Hematopoietic multipotent progenitor cell treated with erythropoietin and hydrocortisone succinate and interleukin-3 and kit ligand, for 4 days (in vitro differentiated cells): ENCODE measurements at regions not wholly inside any gene's neighbourhood (a gene's known extent, or its start where the extent isn't known, plus 50 kb on each side); places are given as distances from the start of the nearest gene placed in this dataset.

ENCODE experiments used
- DNase-seq: peaks from one replicate; pipeline ENCODE4 v3.0.0-alpha.2; 2015

GRCh38 chr2:200054681-200055468, 99.5 kb downstream of the MAIP1 start:
- DNase-seq: no peak

DNA sequence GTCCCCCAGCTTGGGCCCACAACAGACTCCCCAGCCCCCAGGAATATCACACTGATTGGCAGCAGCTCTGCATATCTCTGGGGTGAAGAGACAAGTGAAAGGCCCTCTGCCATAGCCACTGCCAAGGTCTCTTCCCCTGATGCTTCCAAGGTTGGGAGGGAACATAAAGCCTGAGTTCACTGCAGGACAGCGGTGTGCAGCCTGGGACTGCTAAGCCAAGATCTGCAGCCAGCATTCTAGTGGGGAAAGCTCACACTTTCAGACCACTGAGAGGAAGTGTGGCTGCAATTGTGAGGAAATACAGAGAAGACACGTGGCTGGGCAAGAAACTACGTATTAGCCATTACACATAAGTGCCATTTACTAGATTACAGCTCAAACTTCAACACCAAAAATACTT, 100.7 kb downstream of the MAIP1 start:
- peak; percentile 10 for DNase-seq

- DNase-seq: no peak
Observed at GRCh38 chr2:200063155-200063554, 107.8 kb downstream of the MAIP1 start.

GRCh38 chr2:200064879-200065278, 109.5 kb downstream of the MAIP1 start:
- no peak for DNase-seq

DNA sequence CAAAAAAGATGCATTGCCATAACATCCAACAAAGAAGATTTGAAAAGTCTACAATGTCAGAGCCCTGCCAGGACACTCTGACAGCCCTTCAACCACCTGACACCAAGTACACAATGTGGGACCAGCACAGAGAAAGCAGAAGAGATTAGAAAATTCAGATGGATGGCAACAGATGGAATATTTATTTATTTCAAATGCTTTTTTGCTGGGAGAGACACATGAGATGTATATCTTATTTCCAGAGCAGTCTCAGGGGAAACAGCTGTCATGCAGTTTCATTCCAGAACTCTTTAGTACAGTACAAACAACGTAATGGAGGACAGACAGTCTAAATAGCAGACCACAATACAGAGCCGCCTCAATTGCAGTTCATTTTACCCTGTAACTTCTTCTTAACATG, 110.1 kb downstream of the MAIP1 start:
- DNase-seq: no peak

GRCh38 chr2:200066417-200066816, 111.0 kb downstream of the MAIP1 start:
- DNase-seq: no peak

DNA sequence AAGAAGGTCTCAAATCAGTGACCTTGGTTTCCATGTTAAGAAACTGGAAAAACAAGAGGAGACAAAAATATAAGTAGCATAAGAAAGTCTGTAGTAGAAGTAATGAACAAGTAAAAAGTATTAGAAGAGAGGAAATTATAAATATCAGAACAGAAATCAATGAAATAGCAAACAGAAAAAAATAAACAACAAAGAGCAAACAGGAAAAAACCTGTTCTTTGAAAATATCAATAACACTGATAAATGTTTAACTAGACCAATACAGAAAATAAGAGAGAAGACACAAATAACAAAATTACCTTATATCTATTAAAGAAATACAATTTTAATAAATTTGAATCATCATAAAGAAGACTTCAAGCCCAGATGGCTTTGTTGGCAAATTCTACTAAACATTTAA, 113.3 kb downstream of the MAIP1 start:
- no peak for DNase-seq

DNA sequence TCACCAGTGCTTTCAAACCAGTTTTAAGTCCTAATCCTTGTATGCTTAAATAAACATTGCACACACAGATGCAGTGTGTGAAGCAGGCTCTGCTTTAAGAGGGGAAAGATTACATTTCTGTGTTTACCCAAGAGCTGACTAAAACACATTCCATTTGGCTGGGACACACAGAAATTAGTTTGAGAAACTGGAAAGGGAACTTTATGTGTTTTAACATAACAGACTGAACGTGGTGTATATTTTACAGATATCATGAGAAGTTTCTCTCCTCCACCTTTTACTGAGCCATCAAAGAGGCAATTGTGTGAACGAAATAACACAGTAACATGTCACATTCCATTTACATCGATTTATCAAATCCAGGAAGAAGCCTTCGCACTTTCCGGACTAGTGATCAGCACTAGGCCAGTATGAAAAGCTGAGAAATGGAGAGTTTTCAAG, 121.8 kb downstream of the MAIP1 start:
- DNase-seq: no peak

DNA sequence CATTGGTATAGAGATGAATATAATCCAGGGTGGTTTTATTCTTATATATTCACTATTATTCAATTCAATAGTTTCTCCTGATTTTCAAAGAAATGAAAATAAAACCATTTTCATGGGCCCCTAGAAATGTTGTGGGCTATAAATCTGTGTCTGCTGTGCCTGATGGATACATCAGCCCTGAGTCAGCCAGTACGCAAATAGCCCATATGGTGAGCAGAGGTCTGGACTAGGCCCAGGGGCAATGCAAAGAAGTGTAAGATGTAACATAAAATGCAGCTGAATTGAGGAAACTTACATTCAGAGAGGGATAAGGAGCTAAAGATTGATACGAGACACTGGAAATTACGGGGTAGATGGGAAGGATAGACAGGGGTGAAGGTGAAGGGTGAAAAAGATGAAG, 122.5 kb downstream of the MAIP1 start:
- no peak for DNase-seq

DNA sequence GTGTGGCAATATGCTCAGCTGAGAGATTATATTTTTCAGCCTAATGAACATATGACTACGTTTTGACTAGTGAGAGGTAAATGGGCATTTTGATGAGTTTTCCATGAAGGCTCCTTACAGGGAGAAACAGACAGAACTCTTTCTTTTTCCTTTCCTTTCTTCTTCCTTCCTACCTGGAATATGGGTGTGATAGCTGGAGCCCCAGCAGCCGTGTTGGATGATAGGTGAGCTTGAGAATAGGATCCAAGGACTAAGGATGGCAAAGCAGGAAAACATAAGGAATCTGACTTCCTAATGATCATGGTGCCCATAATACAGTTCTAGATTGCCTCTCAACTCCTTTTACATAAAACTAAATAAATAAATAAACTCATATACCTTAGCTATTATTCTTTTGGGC, 124.0 kb downstream of the MAIP1 start:
- no peak for DNase-seq

GRCh38 chr2:200081236-200081635, 125.9 kb downstream of the MAIP1 start:
- no peak for DNase-seq

DNA sequence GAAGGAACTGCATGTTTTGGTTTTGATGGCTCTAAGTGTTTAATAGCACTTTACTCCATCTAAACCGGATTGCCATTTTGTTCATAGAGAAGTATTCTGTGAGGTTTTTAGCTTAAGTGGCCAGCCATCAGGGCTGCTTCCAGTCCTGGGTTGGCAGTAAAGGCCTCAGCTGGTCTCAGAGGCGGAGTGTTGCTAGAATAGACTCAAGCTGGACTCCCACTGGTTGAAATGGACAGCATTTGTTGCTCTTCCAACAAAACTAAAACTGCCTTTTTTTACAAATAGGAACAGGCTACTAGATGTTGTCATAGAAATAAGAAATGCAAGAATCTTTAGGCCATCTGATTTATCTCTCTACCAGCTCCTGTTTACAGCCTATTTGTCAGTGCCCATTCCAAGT, 126.4 kb downstream of the MAIP1 start:
- DNase-seq: no peak

GRCh38 chr2:200084036-200084435, 128.7 kb downstream of the MAIP1 start:
- DNase-seq: no peak

GRCh38 chr2:200086911-200087310, 131.5 kb downstream of the MAIP1 start:
- DNase-seq: no peak

- DNase-seq: peak; percentile 5
Observed at GRCh38 chr2:200087451-200087850, 132.1 kb downstream of the MAIP1 start.

GRCh38 chr2:200089040-200089755, 133.8 kb downstream of the MAIP1 start:
- no peak for DNase-seq

DNA sequence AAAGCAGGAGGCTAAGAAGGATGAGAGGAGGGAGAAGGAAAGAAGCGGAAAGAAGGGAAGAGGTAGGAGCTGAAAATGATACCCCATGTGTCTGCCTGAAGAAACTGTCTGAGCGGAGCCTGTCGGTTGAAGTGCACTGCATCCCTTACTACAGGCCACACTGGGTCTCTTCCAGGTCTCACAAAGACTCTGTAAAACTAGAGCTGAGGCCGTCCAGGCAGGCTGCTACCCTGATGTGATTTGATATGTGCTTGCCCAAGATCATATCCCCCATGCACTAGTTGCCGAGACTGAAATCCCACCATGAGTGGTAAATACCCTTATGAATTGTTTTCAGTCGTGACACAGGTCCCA, 134.4 kb downstream of the MAIP1 start:
- DNase-seq: no peak

DNA sequence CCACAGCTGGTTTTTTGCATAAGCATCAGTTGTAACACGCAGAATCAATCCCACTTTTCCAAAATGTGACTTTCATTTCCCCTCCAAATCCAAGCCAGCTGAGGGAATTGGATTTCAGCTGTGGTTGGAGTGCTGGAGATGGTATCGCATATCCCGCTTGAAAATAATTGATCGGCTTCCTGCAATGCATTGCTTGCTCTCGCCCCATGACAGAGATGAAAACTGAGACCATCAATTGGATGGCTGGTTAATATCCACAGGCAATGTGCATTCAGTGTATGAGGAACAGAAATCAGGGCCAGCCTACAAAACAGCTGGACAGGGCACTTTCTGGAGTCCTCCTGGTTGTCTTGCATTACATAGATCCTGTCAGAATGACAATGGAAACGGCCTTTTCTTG, 135.3 kb downstream of the MAIP1 start:
- DNase-seq: no peak

- DNase-seq: no peak
Observed at GRCh38 chr2:200091126-200091525, 135.7 kb downstream of the MAIP1 start.

DNA sequence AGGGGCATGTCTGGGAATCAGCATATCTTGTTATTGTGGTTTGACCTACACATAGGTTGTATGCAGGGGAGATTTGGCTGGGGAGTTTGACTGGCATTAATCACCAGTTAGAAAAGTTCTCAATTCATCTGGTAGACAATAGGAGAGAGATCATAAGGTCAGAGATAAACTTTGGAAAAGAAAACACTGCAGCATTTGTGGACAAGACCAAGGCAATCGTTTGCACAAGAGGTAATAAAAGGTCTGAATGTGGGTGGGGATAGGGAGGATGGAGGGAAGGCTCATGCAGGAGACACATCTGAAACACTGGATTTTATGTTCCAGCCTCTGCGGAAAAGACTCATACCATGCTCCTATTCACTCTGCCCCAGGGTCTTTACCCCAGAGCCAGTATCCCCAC, 136.9 kb downstream of the MAIP1 start:
- DNase-seq: no peak

DNA sequence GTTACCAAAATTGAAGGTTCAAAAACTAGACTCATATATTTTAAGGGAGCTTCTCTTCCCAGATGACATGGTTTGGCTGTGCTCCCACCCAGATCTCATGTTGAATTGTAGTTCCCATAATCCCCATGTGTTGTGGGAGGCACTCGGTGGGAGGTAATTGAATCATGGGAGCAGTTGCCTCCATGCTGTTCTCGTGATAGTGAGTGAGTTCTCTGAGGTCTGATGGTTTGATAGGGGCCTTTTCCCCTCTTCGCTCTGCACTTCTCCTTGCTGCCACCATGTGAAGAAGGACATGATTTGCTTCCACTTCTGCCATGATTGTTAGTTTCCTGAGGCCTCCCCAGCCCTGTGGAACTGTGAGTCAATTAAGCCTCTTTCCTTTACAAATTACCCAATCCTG, 140.1 kb downstream of the MAIP1 start:
- DNase-seq: no peak

DNA sequence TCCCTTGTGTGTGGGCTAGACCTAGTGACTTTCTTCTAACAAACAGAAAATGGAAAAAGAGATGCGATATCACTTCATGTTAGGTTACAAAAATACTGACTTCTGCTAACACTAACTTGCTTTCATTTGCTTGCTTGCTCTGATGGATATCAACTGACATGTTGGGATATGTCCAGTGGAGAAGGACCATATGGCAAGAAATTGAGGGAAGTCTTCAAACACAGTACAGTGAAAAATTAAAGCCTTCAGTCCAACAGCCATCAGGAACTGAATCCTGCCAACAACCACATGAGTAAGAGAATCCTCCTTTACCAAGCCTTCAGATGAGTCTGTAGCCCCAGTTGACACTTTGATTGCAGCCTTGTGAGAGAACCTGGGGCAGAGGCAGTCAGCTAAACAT, 143.9 kb downstream of the MAIP1 start:
- no peak for DNase-seq

- DNase-seq: no peak
Observed at GRCh38 chr2:200100027-200100426, 144.6 kb downstream of the MAIP1 start.

GRCh38 chr2:200101922-200102321, 146.5 kb downstream of the MAIP1 start:
- no peak for DNase-seq

- DNase-seq: no peak
Observed at GRCh38 chr2:200102971-200103370, 147.6 kb downstream of the MAIP1 start.
